Stimulated activated CD4-positive, alpha-beta T cell treated with anti-CD3 and anti-CD28 coated beads, TNF-alpha, amount 100 ng/mL, for 24 hours (primary cell): ENCODE measurements at regions not wholly inside any gene's neighbourhood (a gene's known extent, or its start where the extent isn't known, plus 50 kb on each side); places are given as distances from the start of the nearest gene placed in this dataset.

Source experiments
- DNase-seq, 3 experiments: peaks; one replicate each; pipeline ENCODE4 v3.0.0-alpha.2; 2020; ENCODE audit warnings: low read depth in 3 of 3

GRCh38 chr6:147715035-147715434 lies 206.5 kb downstream of the SAMD5 start:
- no peak for DNase-seq

DNA sequence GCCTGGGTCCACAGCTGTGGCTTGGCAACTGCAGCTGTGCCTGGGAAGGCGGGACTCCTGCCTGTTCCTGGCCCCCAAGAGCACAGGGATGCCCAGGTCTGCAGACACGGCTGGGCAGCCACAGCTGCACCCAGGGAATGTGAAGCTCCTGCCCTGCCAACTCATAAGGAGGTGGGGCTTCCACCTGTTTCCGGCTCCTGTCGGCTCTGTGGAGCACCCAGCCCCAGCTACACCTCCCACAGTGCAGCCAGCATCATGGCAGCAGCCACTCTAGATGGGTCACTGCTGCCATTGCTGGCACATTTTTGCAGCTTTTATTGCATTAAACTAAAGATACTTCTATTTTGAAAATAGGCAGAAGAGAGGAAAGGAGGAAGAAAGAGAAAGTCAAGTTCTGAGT lies 207.9 kb downstream of the SAMD5 start:
- no peak for DNase-seq

- no peak for DNase-seq
Observed at GRCh38 chr6:147717991-147718390, 209.5 kb downstream of the SAMD5 start.

GRCh38 chr6:147722158-147722557 lies 213.7 kb downstream of the SAMD5 start:
- DNase-seq, result no peak

DNA sequence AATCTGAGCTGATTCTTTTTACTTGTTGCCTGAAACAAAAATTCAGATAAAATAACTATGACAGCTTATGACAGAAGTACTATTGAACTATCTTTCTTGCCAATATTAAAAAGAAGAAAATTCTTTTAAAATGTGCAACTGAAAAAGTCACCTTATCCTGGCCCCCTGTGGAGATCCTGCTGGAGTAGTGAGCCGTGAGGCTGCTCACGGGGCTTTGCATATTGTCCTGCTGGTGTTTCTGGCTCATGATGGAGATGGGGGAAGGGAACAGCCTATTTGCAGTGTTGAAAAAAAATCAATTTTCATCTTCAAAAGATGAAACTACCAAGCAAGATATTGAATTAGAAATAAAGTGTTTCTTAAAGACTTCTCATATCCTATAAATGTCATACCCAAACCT lies 216.0 kb downstream of the SAMD5 start:
- no peak for DNase-seq

DNA sequence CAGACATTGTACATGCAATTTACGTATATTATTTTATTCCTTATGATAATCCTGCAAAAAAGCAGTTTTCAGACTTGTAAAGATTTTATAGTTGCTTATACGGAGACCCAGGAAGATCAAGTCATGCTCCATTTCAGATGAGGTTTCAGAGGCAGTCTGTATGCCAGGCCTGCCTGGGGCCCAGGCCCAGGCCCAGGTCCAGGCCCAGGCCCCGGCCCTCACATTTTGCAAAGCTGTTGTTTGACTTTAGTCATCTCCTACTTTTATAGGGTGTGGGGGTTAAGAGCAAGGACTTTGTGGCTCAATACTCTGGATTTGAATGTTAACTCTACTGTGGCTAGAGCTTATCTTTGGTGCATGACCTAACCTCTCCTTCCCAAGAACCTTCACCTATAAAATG lies 217.9 kb downstream of the SAMD5 start:
- DNase-seq, result no peak

GRCh38 chr6:147728903-147729302 lies 220.4 kb downstream of the SAMD5 start:
- DNase-seq, result no peak

DNA sequence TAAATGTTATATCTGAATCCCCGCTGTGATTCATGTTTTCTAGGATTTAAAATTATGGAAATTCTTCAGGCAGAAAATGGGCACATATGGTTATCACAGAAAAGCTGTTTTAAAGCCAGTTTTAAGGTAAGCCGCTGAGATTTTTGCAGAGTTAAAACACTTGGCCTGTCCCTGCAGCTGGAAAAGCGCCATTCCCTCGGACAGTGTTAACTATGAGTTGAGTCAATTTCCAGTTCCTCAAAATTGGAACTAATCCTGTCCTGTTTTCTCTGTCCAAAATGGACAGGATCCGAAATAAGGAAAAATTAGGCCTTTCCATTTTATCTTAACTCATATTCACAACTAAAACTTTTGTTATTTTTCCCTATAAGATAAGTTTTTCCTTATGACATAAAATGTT lies 225.2 kb downstream of the SAMD5 start:
- no peak for DNase-seq

- no peak for DNase-seq
Observed at GRCh38 chr6:147734151-147734550, 225.7 kb downstream of the SAMD5 start.

DNA sequence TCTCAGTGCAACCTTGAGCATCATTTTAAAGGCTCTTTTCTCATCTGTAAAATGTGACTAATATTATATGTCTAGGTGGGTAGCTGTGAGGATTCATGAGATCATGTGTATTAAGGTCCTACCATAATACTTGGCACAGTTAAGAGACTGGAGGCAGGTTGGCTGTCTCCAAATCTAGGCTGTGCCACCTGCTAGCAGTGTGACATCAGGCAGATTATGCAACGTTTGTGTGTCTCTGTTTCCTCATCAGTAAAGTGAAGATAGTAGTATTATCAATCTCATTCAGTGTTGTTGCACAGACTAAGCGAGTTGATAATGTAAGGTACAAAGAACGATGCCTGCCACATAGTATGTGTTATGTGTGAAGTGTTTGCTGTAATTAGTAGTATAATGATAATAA lies 227.4 kb downstream of the SAMD5 start:
- no peak for DNase-seq

- DNase-seq, result no peak
Observed at GRCh38 chr6:147737115-147737514, 228.6 kb downstream of the SAMD5 start.

DNA sequence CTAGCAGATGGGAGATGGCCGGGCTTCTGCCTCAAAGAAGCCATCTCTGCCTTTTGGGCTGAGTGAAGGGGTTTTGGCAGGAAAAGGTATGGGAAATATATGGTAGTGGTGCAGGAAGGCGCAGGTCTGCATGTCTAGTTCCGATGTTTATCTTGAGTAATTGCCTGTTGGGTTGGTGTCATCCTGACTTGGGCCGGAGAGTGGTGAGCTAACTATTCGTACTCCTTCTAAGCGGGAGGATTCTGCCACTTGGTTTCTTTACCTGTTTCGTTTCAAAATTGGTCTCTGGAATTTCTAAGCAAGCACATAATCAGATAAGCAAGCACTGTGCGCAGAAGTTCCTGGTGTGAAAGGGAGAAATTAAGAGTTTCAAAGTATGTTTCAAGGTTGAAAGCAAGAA lies 229.6 kb downstream of the SAMD5 start:
- no peak for DNase-seq

DNA sequence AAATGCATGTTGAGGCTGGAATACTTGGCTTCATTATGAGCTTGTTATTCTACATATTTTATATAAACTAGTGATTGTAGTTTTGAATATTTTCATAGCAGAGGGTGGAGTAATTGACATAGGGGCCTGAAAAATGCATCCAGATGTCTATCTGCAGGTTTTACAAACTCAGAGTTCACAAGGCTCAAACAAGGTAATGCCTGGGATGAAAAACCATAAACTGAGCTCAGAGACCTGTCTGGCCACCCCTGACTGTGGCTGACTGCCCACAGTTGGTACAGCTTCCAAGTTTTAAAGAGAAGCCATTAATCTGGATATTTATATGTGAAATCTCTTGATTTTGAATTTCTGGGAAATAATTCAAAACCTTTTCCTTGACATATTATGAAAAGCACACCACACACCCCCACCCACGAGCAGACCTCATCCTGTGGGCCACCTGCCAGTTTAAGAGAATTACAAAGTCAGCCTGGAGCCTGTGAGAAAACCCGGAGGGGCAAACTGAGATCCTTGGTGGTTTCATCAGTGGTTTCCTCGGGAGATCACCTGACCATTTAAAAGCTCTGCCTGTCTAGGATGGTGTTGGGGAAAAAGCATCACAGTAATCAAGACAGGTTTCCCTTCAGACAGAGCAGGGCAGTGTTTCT lies 230.1 kb downstream of the SAMD5 start:
- no peak for DNase-seq

- DNase-seq, result no peak
Observed at GRCh38 chr6:147740326-147740725, 231.8 kb downstream of the SAMD5 start.

GRCh38 chr6:147740916-147741315 lies 232.4 kb downstream of the SAMD5 start:
- no peak for DNase-seq

DNA sequence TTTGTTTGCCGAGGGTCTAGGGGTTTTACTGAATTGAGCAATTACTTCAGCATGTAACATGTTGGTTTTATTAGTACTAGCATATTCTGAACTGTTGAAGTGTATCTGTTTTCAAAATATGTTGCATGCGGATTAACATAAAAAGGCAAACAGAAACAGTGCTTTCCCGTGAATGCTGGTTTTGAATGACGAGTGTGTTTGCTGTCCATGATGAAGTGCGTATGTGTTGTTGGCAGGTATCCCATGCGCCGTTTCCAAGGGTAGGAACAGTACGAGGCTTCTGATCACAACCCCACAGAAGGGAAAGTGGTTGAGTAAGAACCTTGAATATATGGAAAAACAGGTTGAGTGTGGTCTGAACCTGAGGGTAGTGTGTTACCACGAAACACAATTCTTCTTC lies 232.9 kb downstream of the SAMD5 start:
- DNase-seq, result no peak

GRCh38 chr6:147742440-147742839 lies 233.9 kb downstream of the SAMD5 start:
- no peak for DNase-seq

DNA sequence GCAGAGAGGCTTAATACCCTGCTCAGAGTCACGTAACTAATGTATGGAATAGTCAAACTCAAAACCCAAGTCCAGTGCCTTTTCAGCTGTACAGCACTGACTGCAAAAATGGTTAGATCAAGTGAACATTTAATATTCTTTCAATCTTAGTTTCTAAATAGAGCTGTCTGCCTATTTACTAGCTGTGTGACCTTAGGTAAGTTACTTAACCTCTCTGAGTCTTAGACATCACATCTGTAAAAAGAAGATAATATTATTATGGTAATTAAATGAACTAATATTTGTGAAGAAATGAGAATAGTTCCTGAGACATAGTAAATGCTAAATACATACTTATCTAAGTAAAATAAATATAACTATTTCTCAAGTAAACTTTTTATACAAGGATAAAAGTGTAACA lies 235.5 kb downstream of the SAMD5 start:
- no peak for DNase-seq

DNA sequence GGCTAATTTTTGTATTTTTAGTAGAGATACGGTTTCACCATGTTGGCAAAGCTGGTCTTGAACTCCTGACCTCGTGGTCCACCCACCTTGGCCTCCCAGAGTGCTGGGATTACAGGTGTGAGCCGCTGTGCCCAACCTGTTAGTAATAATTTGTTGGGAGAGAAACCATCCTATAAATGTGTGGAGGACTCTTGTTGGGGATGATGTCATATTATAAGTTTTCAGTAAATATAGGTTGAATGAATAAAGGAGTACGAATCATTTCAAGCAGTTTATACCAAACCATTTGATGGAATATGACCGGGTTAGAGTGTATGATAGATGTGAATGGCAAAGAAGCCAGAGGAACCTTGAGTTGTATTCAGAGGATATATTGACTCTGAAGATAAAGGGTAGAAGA lies 240.8 kb downstream of the SAMD5 start:
- no peak for DNase-seq

DNA sequence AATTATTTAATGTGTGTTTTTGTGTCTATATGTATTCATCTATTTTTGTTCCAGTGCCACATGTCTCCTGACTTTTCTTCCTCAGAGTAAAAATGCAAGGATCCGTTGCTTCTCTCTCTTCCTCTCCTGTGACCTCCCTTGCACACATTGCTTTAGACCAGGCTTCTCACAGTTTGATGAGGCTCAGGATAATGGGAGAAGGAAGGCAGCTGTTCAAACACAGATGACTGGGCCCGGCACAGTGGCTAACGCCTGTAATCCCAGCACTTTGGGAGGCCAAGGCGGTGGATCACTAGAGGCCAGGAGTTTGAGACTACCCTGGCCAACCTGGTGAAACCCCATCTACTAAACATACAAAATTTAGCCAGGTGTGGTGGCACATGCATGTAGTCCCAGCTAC lies 241.9 kb downstream of the SAMD5 start:
- DNase-seq, result no peak

DNA sequence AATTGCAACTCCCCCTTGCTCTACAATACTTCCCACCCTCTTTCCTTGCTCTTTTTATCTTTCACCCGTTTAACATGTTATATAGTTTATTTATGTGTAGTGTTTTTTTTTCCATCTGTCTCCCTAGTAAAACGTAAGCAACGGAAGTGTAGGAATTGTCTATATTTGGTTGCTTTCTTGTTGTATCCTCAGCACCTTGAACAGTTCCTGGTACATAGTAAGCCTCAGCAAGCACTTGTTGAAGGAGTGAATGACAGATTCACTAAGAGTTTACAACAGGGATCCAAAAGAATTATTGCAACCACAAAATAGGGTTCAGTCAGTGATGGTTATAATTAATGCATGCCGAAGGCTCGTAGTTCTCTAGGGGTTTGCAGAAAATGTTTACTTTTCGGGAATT lies 242.7 kb downstream of the SAMD5 start:
- no peak for DNase-seq

DNA sequence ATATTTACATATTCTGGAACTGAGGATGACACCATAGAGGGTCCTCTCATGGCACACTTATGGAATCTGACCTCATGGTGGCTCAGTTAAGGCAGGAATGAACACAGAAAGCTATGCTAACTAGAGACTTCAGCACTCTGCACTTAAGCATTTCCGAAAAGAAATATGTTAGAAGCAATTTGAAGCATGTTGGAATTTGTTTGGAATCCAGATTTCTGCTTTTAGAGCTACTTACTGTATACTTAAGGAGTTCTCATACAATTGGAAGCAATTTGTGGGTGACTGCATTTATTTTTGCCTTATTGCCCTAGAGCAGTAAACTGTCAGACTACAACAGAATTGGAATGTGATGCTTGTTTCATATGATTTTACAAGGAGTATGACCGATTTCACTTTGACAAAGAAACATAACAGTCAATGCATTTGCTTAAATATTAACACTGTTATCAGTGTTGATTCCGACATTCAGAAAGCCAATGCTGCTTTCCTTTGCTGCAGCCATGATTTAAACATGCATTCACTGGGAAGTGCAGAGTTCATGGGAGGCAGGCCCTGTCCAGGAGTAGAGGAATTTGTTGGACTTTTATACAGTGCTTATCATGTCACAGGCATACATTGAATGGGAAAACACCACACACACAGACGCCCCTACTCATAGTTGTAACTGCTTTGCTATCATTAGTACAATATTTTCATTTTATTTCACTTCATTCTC lies 244.4 kb downstream of the SAMD5 start:
- DNase-seq, result no peak

DNA sequence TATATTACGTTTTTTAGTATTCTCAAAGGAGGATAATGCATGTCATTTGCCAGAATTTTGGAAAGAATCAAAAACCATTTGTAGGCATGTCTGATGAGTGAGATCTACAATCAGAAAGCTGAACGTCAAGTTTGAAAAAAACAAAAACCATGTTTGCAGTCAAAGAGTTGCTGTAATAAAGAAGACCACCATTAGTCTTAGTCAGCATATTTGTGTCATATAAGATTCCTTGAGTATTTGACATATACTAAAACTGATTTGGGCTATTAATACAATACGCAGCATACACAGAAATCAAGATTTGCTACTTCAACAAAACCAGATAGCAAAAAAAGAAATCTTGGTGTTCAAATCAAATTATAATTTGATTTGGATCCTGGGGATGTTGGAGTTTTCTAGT lies 247.5 kb downstream of the SAMD5 start:
- no peak for DNase-seq

GRCh38 chr6:147756891-147757290 lies 248.4 kb downstream of the SAMD5 start:
- DNase-seq, result no peak
